ENCODE measurements at regions not wholly inside any gene's neighbourhood (a gene's known extent, or its start where the extent isn't known, plus 50 kb on each side); places are given as distances from the start of the nearest gene placed in this dataset.
"Not testable (repeated sequence)": the region's sequence is repeated elsewhere in the genome, so short reads cannot be mapped to it uniquely, and the experiment has no call there.

- H3K4me1 Mint-ChIP-seq (ENCODE audit: low read depth, unreplicated experiment): peaks cover 14% of the 10 kb centered on the region
- no peaks in the 10 kb centered on the region for H3K27me3 Mint-ChIP-seq (ENCODE audit: low read depth, unreplicated experiment)
- H3K27me3 ChIP-seq (ENCODE audit: insufficient read depth, low read length): no peaks in the 10 kb centered on the region
- TF ChIP-seq EZH2 (IDR thresholded peaks at IDR 0.05; ENCODE audit: insufficient read depth, low read length): no peak
- TF ChIP-seq, protein P1, sequence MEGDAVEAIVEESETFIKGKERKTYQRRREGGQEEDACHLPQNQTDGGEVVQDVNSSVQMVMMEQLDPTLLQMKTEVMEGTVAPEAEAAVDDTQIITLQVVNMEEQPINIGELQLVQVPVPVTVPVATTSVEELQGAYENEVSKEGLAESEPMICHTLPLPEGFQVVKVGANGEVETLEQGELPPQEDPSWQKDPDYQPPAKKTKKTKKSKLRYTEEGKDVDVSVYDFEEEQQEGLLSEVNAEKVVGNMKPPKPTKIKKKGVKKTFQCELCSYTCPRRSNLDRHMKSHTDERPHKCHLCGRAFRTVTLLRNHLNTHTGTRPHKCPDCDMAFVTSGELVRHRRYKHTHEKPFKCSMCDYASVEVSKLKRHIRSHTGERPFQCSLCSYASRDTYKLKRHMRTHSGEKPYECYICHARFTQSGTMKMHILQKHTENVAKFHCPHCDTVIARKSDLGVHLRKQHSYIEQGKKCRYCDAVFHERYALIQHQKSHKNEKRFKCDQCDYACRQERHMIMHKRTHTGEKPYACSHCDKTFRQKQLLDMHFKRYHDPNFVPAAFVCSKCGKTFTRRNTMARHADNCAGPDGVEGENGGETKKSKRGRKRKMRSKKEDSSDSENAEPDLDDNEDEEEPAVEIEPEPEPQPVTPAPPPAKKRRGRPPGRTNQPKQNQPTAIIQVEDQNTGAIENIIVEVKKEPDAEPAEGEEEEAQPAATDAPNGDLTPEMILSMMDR (IDR thresholded peaks at IDR 0.05; ENCODE audit: insufficient read depth, low read depth, low read length): no peak
- H3K36me3 Mint-ChIP-seq (ENCODE audit: low read depth, unreplicated experiment): no peaks in the 10 kb centered on the region
- no peak overlapping the region for H3K4me3 ChIP-seq (ENCODE audit: insufficient read depth, low read depth, low read length)
- H3K9me3 Mint-ChIP-seq (ENCODE audit: unreplicated experiment): no peaks in the 10 kb centered on the region
- H3K27ac ChIP-seq (ENCODE audit: low read depth, low read length): no peak overlapping the region
- H3K9ac ChIP-seq (ENCODE audit: low read length): no peak overlapping the region
- H2AFZ ChIP-seq (ENCODE audit: low read depth, low read length): no peak overlapping the region
- peak overlapping the region; percentile 64 for H3K27ac Mint-ChIP-seq (ENCODE audit: unreplicated experiment)
- H3K4me1 ChIP-seq (ENCODE audit: insufficient read depth, low read length): no peaks in the 10 kb centered on the region
- H3K36me3 ChIP-seq (ENCODE audit: insufficient read depth, low read length): no peaks in the 10 kb centered on the region
- H3K4me2 ChIP-seq (ENCODE audit: low read length): no peak overlapping the region
- DNase-seq (ENCODE audit: low read depth): peak; percentile 88
- H3K79me2 ChIP-seq (ENCODE audit: insufficient read depth, low read length): no peaks in the 10 kb centered on the region
- FAIRE-seq: peak; percentile 29
- H3K4me3 Mint-ChIP-seq (ENCODE audit: unreplicated experiment): no peak overlapping the region
- H4K20me1 ChIP-seq (ENCODE audit: insufficient read depth, low read length): no peaks in the 10 kb centered on the region
- H3K9me3 ChIP-seq (ENCODE audit: insufficient read depth, low read depth, low read length): no peaks in the 10 kb centered on the region
These were observed 232.1 kb upstream of the PIK3R1 start for GRCh38 chr5:67983251-67984110.

- not testable (repeated sequence) for H3K27me3 Mint-ChIP-seq (ENCODE audit: low read depth, unreplicated experiment); DNase-seq (ENCODE audit: low read depth); H3K9ac ChIP-seq (ENCODE audit: low read length); H3K27ac Mint-ChIP-seq (ENCODE audit: unreplicated experiment); H3K4me2 ChIP-seq (ENCODE audit: low read length); H3K4me3 Mint-ChIP-seq (ENCODE audit: unreplicated experiment); H3K36me3 Mint-ChIP-seq (ENCODE audit: low read depth, unreplicated experiment); FAIRE-seq; H2AFZ ChIP-seq (ENCODE audit: low read depth, low read length); H3K9me3 Mint-ChIP-seq (ENCODE audit: unreplicated experiment); H4K20me1 ChIP-seq (ENCODE audit: insufficient read depth, low read length); H3K9me3 ChIP-seq (ENCODE audit: insufficient read depth, low read depth, low read length); H3K4me1 ChIP-seq (ENCODE audit: insufficient read depth, low read length); H3K79me2 ChIP-seq (ENCODE audit: insufficient read depth, low read length); H3K27me3 ChIP-seq (ENCODE audit: insufficient read depth, low read length); H3K4me3 ChIP-seq (ENCODE audit: insufficient read depth, low read depth, low read length); H3K27ac ChIP-seq (ENCODE audit: low read depth, low read length); H3K36me3 ChIP-seq (ENCODE audit: insufficient read depth, low read length)
- H3K4me1 Mint-ChIP-seq (ENCODE audit: low read depth, unreplicated experiment): peaks cover 17% of the 10 kb centered on the region
These were observed 233.4 kb upstream of the PIK3R1 start for GRCh38 chr5:67982160-67982559.

GRCh38 chr5:67978171-67978570 is 237.4 kb upstream of the PIK3R1 start:
- no peaks in the 10 kb centered on the region for H4K20me1 ChIP-seq (ENCODE audit: insufficient read depth, low read length)
- H3K36me3 Mint-ChIP-seq (ENCODE audit: low read depth, unreplicated experiment): no peaks in the 10 kb centered on the region
- no peak overlapping the region for H3K27ac ChIP-seq (ENCODE audit: low read depth, low read length)
- H3K27me3 Mint-ChIP-seq (ENCODE audit: low read depth, unreplicated experiment): no peaks in the 10 kb centered on the region
- H3K27me3 ChIP-seq (ENCODE audit: insufficient read depth, low read length): no peaks in the 10 kb centered on the region
- H3K9ac ChIP-seq (ENCODE audit: low read length): no peak overlapping the region
- no peaks in the 10 kb centered on the region for H3K36me3 ChIP-seq (ENCODE audit: insufficient read depth, low read length)
- H3K4me3 Mint-ChIP-seq (ENCODE audit: unreplicated experiment): no peak overlapping the region
- H3K9me3 ChIP-seq (ENCODE audit: insufficient read depth, low read depth, low read length): no peaks in the 10 kb centered on the region
- FAIRE-seq: no peak
- no peaks in the 10 kb centered on the region for H3K4me1 ChIP-seq (ENCODE audit: insufficient read depth, low read length)
- H3K27ac Mint-ChIP-seq (ENCODE audit: unreplicated experiment): no peak overlapping the region
- H2AFZ ChIP-seq (ENCODE audit: low read depth, low read length): no peak overlapping the region
- H3K4me2 ChIP-seq (ENCODE audit: low read length): no peak overlapping the region
- H3K4me3 ChIP-seq (ENCODE audit: insufficient read depth, low read depth, low read length): no peak overlapping the region
- DNase-seq (ENCODE audit: low read depth): no peak
- H3K4me1 Mint-ChIP-seq (ENCODE audit: low read depth, unreplicated experiment): peaks cover 8% of the 10 kb centered on the region
- H3K79me2 ChIP-seq (ENCODE audit: insufficient read depth, low read length): no peaks in the 10 kb centered on the region
- TF ChIP-seq EZH2 (IDR thresholded peaks at IDR 0.05; ENCODE audit: insufficient read depth, low read length): no peak
- TF ChIP-seq, protein P1 (IDR thresholded peaks at IDR 0.05; ENCODE audit: insufficient read depth, low read depth, low read length): no peak
- no peaks in the 10 kb centered on the region for H3K9me3 Mint-ChIP-seq (ENCODE audit: unreplicated experiment)

All from astrocyte (in vitro differentiated cells and primary cell).